GM12891 (cell line): ENCODE measurements at regions not wholly inside any gene's neighbourhood (a gene's known extent, or its start where the extent isn't known, plus 50 kb on each side); places are given as distances from the start of the nearest gene placed in this dataset.

Experiments used
- POLR2A ChIP-seq: IDR thresholded peaks from 2 replicates; pipeline ENCODE4 v1.6.1; 2011; ENCODE audit warnings: low read depth, low read length, control low read depth
- POLR2AphosphoS5 ChIP-seq: IDR thresholded peaks from 2 replicates; pipeline ENCODE4 v1.6.1; 2011; ENCODE audit warnings: low read depth, low read length, control low read depth

DNA sequence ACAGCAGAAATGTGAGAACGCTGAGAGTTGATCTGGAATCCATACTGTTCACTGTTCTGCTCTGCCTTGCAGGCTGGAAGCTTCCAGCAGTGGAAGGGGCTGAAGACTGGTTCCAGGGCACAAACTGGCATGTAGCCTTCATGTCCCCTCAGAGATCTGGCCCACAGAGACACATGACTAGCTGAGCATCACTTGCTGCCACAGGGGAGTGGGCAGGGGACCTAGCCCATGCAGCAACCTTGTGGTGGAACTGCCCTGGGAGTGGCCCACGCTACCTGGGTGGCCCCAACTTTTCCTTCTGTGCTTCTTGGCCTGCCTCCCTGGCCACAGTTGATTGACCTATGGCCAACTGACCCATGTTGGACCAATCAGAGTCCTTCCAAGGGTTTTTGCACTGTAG lies 98.1 kb downstream of the TPRA1 start:
- TF ChIP-seq POLR2A (no peak), POLR2AphosphoS5 (no peak)
